Endothelial cell of umbilical vein (primary cell): ENCODE measurements at regions not wholly inside any gene's neighbourhood (a gene's known extent, or its start where the extent isn't known, plus 50 kb on each side); places are given as distances from the start of the nearest gene placed in this dataset.

ENCODE experiments used
- BruUV-seq: library from RNA; stranded (reverse); fragments of 400-500 nt; replicated peaks from 2 replicates; lab custom pipeline; 2021; lab: Mats Ljungman, UMichigan
- CTCF ChIA-PET: fragments of 300-600, 350-600 bp; sonication (Branson Sonifier 250); formaldehyde crosslinking; loops from one replicate; lab custom pipeline; 2021; ENCODE audit warnings: antibody characterized with exemption, inconsistent platforms; lab: Charles Lee
- POLR2A ChIA-PET: fragments of 300-600, 350-600 bp; sonication (Branson Sonifier 250); formaldehyde crosslinking; loops from one replicate; lab custom pipeline; 2021; ENCODE audit warnings: antibody characterized with exemption, inconsistent platforms; lab: Charles Lee
- DNase-seq: peaks from one replicate; pipeline ENCODE4 v3.0.0-alpha.2; 2011; ENCODE audit warnings: low read depth, low spot score
- FAIRE-seq: peaks from 2 replicates; lab custom pipeline; 2011; peaks lifted over from hg19 to GRCh38; lab: Jason Lieb, UNC
- H2AFZ ChIP-seq: 2 replicates; pipeline ENCODE4 v1.6.0; 2012; ENCODE audit warnings: low read depth, low read length, control low read depth, inconsistent platforms
- H3K27ac ChIP-seq: 2 replicates; pipeline ENCODE4 v1.5.1; 2011; ENCODE audit warnings: low read depth, mild to moderate bottlenecking, control low read depth, low read length, moderate library complexity; ENCODE audit not compliant: insufficient read depth
- H3K27me3 ChIP-seq, 2 experiments: 2 replicates each; pipeline versions ENCODE4 v1.6.0 to v1.6.1; 2011; ENCODE audit warnings: low read length in 2 of 2, mixed read lengths in 1 of 2; ENCODE audit not compliant: control insufficient read depth in 2 of 2, insufficient read depth in 2 of 2
- H3K36me3 ChIP-seq, 2 experiments: 2 replicates in 1 of 2; 3 replicates in 1 of 2; pipeline ENCODE4 v1.5.1; 2011; ENCODE audit warnings: low read length in 2 of 2, mild to moderate bottlenecking in 1 of 2, moderate library complexity in 1 of 2; ENCODE audit not compliant: control insufficient read depth in 2 of 2, insufficient read depth in 2 of 2; ENCODE audit errors: extremely low read depth in 1 of 2
- H3K4me1 ChIP-seq: 3 replicates; pipeline ENCODE4 v1.5.1; 2011; ENCODE audit warnings: mild to moderate bottlenecking, low read length; ENCODE audit not compliant: control insufficient read depth, insufficient read depth; ENCODE audit errors: extremely low read depth
- H3K4me2 ChIP-seq: 2 replicates; pipeline ENCODE4 v1.6.1; 2011; ENCODE audit warnings: low read length, control low read depth, mixed read lengths; ENCODE audit not compliant: insufficient read depth
- H3K4me3 ChIP-seq, 3 experiments: fragments of 200-600 bp in 1 of 3; sonication (generic), shearing (Covaris generic) in 1 of 3; replicated peaks in 1 of 3; 2 replicates each; pipeline ENCODE4 v1.5.1; 2011 to 2016; ENCODE audit warnings: control low read depth in 3 of 3, low read length in 3 of 3, mild to moderate bottlenecking in 2 of 3, inconsistent platforms in 1 of 3, low read depth in 1 of 3, moderate library complexity in 1 of 3; ENCODE audit not compliant: insufficient read depth in 1 of 3
- H3K79me2 ChIP-seq: 2 replicates; pipeline ENCODE4 v1.6.0; 2012; ENCODE audit warnings: low read length, inconsistent platforms; ENCODE audit not compliant: control insufficient read depth, insufficient read depth
- H3K9ac ChIP-seq: replicated peaks from 2 replicates; pipeline ENCODE3; 2011; ENCODE audit warnings: low read length, control low read depth; ENCODE audit not compliant: insufficient read depth; ENCODE audit errors: extremely low read depth
- H3K9me1 ChIP-seq: replicated peaks from 3 replicates; pipeline ENCODE4 v1.6.0; 2011; ENCODE audit warnings: mild to moderate bottlenecking, low read length; ENCODE audit not compliant: control insufficient read depth, insufficient read depth; ENCODE audit errors: extremely low read depth
- H3K9me3 ChIP-seq: replicated peaks from 2 replicates; pipeline ENCODE4 v1.5.1; 2012; ENCODE audit warnings: low read length, inconsistent platforms; ENCODE audit not compliant: control insufficient read depth, insufficient read depth
- H4K20me1 ChIP-seq: replicated peaks from 2 replicates; pipeline ENCODE3; 2011; ENCODE audit warnings: mild to moderate bottlenecking, low read length; ENCODE audit not compliant: control insufficient read depth, insufficient read depth; ENCODE audit errors: extremely low read depth
- CTCF ChIP-seq, 2 donors: IDR thresholded peaks; 1 replicate in 1 of 2; 2 replicates in 1 of 2; pipeline ENCODE4 v1.5.1; 2011; ENCODE audit warnings: low read length in 2 of 2, mild to moderate bottlenecking in 2 of 2, moderate library complexity in 2 of 2, control low read depth in 1 of 2, inconsistent platforms in 1 of 2, low read depth in 1 of 2; ENCODE audit not compliant: insufficient read depth in 1 of 2; ENCODE audit errors: extremely low read depth in 1 of 2
- EZH2 ChIP-seq: IDR thresholded peaks from 2 replicates; pipeline ENCODE4 v1.6.1; 2012; ENCODE audit warnings: borderline replicate concordance, low read depth, mild to moderate bottlenecking, moderate library complexity, low read length, inconsistent platforms; ENCODE audit not compliant: severe bottlenecking
- GATA2 ChIP-seq: IDR thresholded peaks from 2 replicates; pipeline ENCODE4 v1.7.0; 2011; ENCODE audit warnings: low read depth, mild to moderate bottlenecking, moderate library complexity, mixed read lengths, low read length; ENCODE audit not compliant: insufficient read length, insufficient read depth
- MAX ChIP-seq: IDR thresholded peaks from 2 replicates; pipeline ENCODE4 v1.6.1; 2011; ENCODE audit not compliant: insufficient read depth, insufficient read length
- MYC ChIP-seq: IDR thresholded peaks from one replicate; pipeline ENCODE4 v1.6.1; 2011; ENCODE audit warnings: mild to moderate bottlenecking, low read depth, low read length
- POLR2A ChIP-seq: IDR thresholded peaks from 2 replicates; pipeline ENCODE4 v1.6.1; 2012; ENCODE audit warnings: low read depth, mild to moderate bottlenecking, control low read depth, low read length
- POLR2AphosphoS5 ChIP-seq: IDR thresholded peaks from 2 replicates; pipeline ENCODE4 v1.6.1; 2012; ENCODE audit warnings: low read depth, mild to moderate bottlenecking, control low read depth, low read length, moderate library complexity; ENCODE audit not compliant: insufficient read depth
- dilution Hi-C: fragments of 300-500 bp; cut with MboI; formaldehyde crosslinking; loops from one replicate; pipeline ENCODE4 v1.15.0; 2019; ENCODE audit warnings: low sequenced_read_pairs; ENCODE audit not compliant: extremely low pct_ligation_motif_present
- intact Hi-C: fragments of 100-400 bp; cut with micrococcal nuclease; formaldehyde crosslinking; loops from one replicate; pipeline ENCODE4 v1.10.0; 2022

GRCh38 chr10:120161111-120161510 lies 268.6 kb downstream of the SEC23IP start:
- H3K27ac ChIP-seq: no peak overlapping the region
- no peaks in the 10 kb centered on the region for H3K79me2 ChIP-seq
- H3K4me2 ChIP-seq: no peak overlapping the region
- DNase-seq (no peak), FAIRE-seq (no peak)
- H4K20me1 ChIP-seq: no peaks in the 10 kb centered on the region
- H3K9ac ChIP-seq: no peak overlapping the region
- dilution Hi-C loops (no loop called here), intact Hi-C loops (no loop called here)
- no peaks in the 10 kb centered on the region for H3K9me1 ChIP-seq
- CTCF ChIA-PET: no interaction called here
- H3K4me3 ChIP-seq: no peak overlapping the region
- H3K36me3 ChIP-seq: no peaks in the 10 kb centered on the region
- no peaks in the 10 kb centered on the region for H3K27me3 ChIP-seq
- H3K4me1 ChIP-seq: no peaks in the 10 kb centered on the region
- no peak for TF ChIP-seq CTCF (IDR thresholded peaks at IDR 0.05; ENCODE audit: extremely low read depth in 1 of 2, insufficient read depth in 1 of 2, low read depth in 1 of 2, low read length in 2 of 2)
- no peak overlapping the region for H2AFZ ChIP-seq
- BruUV-seq: no TSS peak
- H3K9me3 ChIP-seq: no peaks in the 10 kb centered on the region
- POLR2A ChIA-PET: no interaction called here

GRCh38 chr10:120162471-120162870 lies 269.9 kb downstream of the SEC23IP start:
- no peaks in the 10 kb centered on the region for H3K79me2 ChIP-seq
- no peak overlapping the region for H3K9ac ChIP-seq
- ChIA-PET CTCF (no interaction called here), POLR2A (no interaction called here)
- FAIRE-seq: no peak
- dilution Hi-C loops: no loop called here
- BruUV-seq: no TSS peak
- no peaks in the 10 kb centered on the region for H3K4me1 ChIP-seq
- H3K4me3 ChIP-seq: no peak overlapping the region
- H3K9me1 ChIP-seq: no peaks in the 10 kb centered on the region
- no peak overlapping the region for H2AFZ ChIP-seq
- no peaks in the 10 kb centered on the region for H3K36me3 ChIP-seq
- intact Hi-C loops: no loop called here
- no peak for TF ChIP-seq CTCF (IDR thresholded peaks at IDR 0.05; ENCODE audit: extremely low read depth in 1 of 2, insufficient read depth in 1 of 2, low read depth in 1 of 2, low read length in 2 of 2)
- no peak for TF ChIP-seq MAX
- no peak for TF ChIP-seq MYC
- no peak for TF ChIP-seq EZH2
- TF ChIP-seq POLR2A: no peak
- TF ChIP-seq GATA2: no peak
- TF ChIP-seq POLR2AphosphoS5: no peak
- no peak overlapping the region for H3K4me2 ChIP-seq
- H3K9me3 ChIP-seq: no peaks in the 10 kb centered on the region
- no peak overlapping the region for H3K27ac ChIP-seq
- no peaks in the 10 kb centered on the region for H3K27me3 ChIP-seq
- H4K20me1 ChIP-seq: no peaks in the 10 kb centered on the region
- DNase-seq: no peak
